IPS DF 4.7 (cell line): ENCODE measurements at regions not wholly inside any gene's neighbourhood (a gene's known extent, or its start where the extent isn't known, plus 50 kb on each side); places are given as distances from the start of the nearest gene placed in this dataset.

Experiments used
- DNase-seq: peaks from one replicate; pipeline ENCODE4 v3.0.0-alpha.2; 2013; ENCODE audit warnings: low spot score; ENCODE audit errors: extremely low read depth

DNA sequence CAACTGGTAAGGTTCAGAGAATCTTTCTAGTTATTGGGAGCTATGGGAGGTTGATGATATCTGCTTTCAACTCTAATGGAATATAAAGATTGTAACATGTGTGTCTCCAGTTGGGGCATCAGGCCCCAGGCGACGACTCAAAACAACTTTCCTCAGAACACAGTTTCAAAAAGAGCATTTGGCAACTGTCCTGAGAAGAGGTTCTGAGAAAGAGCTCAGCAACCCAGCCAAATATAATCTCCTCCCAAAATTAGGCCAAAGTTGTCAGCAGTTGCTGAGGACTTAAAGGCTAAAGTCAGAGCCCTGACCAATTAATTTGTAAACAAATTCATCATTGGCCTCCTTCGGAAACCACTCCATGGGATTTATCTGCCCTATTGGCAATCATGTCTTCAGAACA, 251.1 kb upstream of the NFE2L3 start:
- DNase-seq: no peak

DNA sequence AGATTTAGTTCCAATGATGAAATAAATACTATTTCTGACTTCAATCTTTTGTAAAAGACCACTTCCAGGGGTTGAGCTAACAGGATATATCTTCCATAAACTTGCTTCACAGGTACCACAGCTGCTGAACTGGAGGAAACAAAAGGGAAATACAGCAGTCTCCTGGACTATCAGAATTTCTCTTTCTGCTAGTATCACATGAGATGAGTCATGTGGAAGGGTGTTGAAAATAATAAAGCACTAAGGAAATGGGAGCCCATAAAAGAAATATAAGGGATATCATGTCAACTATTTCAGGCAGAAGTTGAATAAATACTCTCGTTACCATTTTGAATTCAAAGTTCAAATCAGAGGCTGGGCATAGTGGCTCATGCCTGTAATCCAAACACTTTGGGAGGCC, 250.3 kb upstream of the NFE2L3 start:
- no peak for DNase-seq

DNA sequence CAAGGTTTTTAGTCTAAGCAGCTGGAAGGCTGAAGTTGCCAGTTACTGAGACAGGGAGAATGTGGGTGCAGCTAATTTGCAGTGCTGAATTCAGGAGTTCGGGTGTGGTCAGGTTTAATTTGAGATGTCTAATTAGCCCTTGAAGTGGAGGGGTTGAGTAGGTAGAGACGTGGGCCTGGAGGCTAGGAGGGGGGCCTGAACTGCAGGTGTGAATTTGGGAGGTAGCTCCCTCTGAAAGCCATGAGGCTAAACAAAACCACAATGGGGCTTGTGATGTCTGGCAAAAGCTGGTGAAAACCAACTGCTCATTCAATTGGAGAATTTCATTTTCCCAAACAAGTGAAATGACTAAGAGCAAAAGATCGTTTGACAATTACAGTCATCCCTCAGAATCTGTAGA, 246.0 kb upstream of the NFE2L3 start:
- DNase-seq: no peak

DNA sequence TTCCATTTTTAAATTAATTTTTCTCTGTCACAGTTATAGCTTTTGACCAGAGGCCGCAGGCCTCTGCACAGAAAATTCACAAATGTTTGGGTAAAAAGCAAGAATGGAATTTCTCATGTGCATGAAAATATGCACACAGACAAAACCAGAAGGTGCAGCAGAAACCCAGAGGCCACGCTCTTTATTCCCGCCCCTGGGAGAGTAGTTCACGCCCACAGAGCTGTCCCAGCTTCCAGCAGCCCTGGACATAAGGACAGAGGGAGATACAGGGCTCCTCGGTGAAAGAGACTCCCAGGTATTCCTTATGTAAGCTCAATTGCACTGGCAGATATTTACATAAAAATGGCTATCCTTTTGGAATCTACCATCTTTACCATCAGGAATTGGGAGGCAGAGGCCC, 245.2 kb upstream of the NFE2L3 start:
- DNase-seq: no peak

DNA sequence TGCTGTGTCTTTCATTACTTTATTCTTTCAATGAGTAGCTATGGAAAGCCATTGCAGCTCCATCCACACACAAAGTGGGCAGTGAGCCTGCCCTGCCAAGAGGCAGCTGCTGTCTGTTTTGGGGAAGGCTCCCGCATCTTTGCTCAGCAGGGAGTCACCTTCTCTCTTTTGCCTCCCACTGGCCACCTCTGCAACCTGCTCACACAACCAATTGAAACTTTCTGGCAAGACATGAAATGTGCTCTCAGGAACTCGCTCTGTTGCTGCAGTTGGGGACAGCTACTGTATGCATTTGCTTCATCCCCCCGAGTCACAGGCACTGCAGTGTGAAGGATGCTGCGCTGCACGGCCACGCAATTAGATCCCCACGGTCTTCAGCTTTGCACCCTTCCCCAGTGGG, 244.8 kb upstream of the NFE2L3 start:
- DNase-seq: no peak

DNA sequence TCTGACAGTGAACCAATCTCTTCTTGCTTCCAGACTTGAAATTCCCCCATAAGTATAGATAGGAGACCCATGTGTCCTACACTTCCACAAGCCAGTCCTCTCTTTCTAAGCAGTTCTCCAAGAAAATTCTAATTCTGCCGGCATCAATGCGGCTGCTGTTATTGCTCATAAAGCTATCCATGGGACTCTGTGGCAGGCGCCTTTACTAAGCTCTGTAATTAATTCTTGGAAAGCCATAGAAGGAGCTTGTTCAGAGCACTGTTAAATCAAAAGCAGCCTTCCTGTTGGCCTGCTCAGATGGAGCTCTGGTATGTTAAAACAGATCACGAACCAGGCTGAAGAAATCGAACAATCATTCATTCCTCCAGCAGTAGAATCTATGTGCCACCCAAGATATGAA, 244.3 kb upstream of the NFE2L3 start:
- no peak for DNase-seq

DNA sequence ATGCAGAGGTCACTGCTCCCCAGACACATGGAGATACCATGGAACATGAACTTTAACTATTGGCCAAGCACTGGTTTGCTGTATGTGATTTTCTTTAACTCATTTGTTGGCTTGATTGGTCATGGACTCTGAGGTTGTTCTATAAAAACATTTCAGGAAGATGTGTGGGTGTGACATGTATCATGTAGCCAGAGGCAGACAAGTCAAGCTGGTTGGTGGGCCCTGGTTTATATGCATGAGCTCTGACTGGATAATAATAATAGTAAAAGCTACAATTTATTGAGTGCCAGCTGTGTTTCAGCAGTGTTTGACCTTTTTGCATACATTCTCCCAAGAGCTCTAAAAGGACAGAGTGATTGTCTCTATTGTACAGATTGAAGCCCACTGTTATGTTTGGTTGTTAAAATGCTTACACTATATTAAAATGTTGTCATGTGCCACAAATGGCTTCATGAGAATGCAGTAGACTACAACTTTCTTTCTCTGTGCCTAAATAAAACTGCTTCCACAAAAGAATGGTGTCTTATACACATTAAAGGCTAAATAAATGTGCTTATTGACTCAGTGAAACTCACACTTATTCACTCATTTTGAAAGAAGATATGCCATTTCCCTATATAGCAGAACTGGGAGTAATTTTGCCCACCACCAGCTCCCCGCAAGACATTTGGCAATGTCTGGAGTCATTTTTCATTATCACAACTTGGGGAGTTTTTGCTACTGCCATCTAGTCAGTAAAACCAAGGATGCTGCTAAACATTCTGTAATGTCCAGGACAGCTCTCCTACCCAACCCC, 243.6 kb upstream of the NFE2L3 start:
- no peak for DNase-seq

DNA sequence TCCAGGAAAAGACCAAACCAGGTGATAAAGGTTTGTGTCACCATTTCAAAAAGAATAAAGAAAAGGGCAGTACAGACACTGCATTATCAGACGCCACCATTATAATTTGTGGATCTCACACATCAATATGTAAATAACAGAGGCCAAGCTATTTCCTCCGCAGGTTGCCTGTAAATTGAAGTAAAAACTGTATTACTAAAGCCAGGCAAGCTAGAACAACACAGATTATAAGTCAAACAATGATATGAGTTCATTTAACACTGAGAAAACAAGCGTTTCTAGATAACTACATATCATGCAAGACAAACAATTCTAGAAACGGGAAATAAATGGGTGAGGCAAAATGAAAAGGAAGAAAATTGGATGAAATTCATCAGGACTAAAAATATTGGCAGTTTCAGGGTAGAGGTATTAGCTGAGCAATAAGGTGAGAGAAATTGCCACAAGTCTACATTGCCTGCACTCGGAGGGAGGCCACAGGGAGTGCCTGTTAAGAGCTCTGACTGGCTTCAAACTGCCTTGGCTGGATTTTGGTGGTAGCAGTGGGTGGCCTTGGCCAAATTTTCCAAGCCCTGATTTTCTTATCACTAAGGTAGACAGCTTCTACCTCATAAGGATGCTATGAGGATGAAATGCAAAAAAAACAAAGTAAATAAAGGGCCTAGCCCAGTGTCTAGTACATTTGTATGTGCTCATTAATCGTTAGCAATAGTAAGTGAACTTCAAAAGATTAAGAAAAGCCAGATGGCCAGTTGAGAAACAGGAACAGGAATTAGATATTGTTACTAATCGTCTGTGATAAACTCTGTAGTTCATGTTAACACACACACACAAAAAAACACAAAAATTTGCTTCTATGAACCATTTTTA, 240.0 kb upstream of the NFE2L3 start:
- no peak for DNase-seq

DNA sequence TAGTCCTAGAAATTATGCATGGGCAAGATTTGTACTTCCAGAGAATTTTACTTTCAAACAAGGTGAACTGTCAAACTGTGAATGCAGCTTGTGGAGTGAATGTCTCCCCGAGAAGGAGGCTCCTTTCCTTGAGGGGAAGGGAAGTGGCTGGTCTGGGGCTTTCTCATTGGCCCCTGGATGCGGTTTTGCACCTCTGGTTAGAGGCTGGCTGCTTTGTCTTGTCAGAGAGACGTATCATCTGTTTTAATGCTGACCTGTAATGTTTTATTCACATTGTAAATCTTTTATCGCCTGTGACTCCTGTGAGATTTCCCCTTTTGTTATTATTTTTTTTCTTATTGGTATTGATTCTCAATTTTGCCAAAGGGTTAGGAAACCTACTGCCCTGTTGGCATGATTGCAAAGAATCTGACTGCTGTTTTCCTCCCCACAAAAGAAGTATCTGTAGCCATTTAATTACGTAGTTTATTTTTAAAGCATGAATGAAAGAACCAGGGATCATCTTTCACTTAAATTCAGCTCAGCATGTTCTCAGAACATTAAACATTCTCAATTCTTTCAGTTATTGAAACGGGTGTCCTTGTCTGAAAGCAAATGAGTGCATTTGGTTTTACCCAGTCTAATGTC, 238.3 kb upstream of the NFE2L3 start:
- DNase-seq: no peak

DNA sequence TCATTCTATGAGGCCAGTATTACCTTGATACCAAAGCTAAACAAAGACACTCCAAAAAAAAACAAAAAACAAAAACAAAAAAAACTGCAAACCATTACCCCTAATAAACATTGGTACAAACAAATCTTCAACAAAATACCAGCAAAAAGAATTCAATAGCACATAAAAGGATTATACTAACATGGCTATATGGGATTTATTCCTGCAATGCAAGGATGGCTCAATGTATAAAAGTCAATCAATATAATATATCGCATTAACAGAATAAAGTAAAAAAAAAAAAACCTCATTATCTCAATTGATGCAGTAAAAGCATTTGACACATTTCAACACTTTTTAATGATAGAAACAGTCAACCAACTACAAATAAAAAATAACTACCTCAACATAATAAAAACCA, 233.3 kb upstream of the NFE2L3 start:
- DNase-seq: no peak

DNA sequence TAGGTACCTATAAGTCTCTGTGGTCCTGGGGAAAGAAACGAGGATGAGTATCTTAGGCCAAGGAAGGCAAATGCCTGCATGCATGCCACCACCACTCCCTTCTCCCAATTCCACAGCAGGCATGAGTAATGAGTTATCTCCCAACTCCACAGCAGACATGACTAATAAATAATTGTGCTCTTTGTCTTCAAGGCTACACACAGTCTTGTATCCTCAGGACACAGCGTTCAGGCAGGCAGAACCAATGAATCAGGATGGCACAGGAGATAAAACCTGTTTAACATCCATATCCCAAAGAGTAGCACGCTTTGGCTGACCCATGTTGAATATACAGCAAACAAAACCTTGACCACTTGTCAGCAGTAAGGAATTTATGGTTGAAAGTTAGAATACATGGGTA, 229.7 kb upstream of the NFE2L3 start:
- DNase-seq: no peak

DNA sequence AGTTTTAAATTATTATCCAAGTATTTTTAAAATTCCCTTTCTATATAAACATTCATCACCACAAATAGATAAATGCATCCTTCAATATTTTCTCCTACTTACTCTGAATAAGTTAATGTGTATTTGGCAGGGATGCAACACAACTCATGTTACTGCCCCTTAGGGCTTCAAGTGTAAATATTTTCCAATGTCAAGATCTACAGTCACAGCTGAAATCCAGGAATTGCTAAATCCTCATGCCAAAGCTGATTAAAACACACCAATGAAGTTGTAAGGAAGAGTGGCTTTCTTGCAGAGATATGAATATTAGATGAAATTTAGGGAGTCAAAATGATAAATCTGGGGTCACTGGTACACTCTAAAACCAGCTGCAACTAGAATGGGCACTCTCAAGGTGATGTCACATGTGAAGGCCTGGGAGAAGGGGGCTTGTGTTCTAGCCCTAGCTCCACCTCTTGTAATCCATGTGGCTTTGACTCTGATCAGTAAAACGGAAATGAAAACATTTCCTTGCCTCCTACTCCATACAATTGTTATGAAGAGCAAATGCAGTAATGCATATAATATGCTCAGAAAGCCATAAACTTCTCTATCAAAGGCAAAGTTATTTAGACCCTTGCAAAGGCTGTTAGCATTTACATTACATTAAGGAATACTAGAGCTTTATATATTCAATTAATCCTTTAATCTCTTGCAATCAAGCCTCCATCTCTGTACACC, 228.1 kb upstream of the NFE2L3 start:
- no peak for DNase-seq

DNA sequence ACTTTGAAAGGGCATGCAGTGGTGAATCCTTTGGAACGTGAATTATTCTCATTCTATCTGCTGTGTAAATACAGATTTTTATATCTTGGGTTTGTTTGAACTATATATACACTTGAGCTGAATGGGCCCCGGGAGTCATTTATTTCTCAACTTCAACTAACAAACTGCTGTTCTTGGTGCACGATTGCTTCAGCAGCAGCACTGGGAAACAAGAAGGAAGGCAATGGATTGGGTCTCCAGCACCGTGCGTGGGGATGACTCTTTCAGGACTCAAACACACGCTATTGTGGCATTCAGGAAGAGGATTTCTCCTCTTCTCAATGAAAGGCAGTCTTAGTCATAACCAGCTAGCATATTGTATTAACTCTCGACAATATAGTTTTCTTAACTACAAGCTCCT, 226.0 kb upstream of the NFE2L3 start:
- DNase-seq: no peak

DNA sequence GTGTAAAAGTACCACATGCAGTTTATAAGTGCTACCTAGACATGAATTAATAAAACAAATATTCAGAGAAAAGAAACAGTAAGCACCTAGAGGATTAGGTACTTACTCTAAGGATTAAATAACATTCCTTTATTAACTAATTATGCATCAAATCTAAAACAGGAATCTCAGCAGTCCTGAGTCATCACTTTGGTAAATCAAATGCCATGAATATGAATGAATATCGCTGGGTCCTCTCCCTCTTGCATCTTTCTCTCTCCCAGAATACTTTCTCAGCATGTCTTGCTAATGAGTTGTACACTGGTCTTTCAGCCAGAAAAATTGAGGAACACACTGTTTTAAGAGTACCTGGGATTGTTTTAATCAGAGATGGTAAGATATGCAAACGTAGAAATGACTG, 225.5 kb upstream of the NFE2L3 start:
- DNase-seq: no peak

DNA sequence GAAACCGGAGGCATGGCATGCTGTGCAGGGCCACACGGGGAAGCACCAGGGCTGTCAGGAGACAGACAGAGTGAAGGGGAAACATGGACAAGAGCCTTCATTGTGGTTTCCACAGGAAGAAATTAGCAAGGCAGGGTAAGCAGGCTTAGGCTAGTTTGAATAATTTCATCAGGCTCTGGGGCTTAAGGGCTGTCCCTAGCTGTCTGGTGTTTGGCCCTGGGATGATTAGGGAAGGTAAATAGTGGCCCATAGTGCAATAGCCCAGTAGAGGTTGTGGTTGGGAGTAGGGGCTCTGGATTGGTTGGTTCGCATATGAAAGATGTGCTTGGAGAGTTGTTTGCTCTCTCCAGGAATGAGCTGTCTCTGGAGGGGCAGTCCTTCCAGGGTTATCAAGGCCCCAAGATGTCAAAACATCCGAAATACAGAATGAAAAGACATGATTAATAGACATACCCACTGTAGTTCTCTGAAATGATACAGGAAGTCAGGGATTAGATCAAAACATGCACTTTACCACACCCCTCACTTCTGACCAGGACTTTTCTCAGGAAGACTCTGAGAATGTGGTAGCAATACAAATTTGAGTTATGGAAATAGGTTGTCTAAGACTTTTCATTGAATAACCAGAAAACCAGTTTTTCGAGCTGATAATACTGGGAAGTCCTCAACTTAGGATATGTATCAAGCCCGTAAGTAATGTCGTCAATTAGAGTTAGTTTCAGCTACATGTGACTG, 224.9 kb upstream of the NFE2L3 start:
- DNase-seq: no peak

DNA sequence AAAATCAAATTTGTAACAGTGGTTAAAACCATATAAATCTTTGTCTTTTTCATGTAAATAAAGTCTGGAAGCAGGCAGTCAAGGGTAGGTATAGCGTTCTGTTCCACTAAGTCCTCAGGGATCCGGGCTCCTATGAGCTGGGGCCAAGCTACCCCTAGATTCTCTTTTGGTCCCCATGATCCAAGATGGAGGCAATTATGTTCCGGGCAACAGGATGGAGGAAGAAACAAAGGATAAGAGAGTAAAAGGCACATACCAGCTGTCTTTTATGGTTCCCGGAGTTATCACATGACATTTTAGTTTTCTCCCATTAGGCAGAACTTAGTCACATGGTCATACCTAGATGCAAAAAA, 224.4 kb upstream of the NFE2L3 start:
- DNase-seq: no peak

DNA sequence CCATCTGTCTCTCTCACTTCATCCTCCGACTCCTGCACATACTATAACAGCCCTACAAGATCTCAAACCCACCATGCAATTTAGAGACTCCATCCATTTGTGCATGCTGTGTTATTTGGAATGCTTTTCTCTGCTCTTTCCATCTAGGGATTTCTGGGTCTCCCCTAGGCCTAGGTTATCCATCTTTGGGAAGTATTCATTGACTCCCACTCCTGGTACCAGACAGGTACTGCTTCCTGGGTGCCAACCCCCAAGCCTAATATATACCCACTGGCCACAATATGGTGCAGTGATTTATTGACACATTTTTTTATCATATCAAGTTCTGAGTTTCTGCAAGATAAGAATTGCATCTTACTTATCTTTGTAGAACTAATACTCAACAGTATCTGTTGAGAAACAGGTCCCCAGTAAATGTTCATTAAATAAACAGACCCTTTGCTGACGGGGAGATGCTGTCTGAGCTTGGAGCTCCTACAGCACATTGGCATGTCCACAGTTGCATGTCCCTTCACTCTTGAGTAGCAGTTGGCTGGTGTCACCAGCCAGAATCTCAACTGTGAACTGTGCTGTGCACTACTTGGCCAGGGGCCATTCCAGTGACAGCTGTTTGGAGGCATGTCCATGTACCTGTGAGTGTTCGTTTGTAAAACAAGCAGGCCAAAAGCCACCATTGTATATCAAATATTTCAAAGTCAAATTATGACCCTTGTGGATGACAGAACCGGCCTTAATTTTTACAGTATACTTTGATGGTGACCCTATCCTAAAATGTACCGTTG, 223.3 kb upstream of the NFE2L3 start:
- no peak for DNase-seq

DNA sequence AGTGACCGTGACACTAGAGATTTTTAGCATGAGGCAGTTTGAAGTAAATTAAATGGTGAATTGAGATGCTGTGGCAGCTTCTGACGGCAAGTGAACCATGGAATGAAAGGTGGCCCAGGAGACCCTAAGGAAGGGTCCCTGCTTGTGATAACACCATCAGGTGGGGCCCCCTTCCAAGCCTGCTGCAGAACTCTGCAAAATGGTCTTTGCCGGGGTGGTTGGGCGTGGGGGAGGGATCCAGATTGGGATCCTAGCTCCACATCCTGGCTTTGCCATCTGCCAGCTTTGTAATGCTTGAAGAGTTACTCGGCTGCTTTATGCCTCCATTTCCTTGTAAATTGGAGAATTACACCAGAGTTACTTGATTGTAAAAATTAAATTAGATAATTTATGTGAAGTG, 222.6 kb upstream of the NFE2L3 start:
- no peak for DNase-seq

DNA sequence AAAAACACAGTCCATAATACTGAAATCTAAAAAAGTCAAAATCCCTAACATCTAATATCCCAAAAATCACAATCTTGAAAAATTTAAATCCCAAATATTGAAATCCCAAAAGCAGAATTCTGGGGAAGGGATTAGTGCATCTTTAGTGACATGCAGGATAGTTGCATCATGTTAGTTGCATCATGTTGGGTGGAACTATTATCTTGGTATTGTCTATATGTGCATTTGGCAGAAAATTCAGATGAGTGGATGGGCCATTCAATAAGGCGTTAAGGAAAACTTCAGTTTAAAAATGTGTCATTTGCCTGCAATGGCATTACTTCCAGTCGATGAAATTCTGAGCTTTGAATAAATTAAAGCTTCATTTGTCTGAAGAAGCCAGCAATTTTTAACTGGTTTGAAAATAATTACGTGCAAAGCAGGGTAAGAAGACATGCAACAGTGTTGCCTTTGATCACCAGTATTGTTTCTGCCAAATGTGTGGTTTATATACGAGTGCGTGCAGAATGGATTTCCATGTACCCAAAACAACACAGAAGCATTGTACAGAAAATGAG, 221.4 kb upstream of the NFE2L3 start:
- no peak for DNase-seq

DNA sequence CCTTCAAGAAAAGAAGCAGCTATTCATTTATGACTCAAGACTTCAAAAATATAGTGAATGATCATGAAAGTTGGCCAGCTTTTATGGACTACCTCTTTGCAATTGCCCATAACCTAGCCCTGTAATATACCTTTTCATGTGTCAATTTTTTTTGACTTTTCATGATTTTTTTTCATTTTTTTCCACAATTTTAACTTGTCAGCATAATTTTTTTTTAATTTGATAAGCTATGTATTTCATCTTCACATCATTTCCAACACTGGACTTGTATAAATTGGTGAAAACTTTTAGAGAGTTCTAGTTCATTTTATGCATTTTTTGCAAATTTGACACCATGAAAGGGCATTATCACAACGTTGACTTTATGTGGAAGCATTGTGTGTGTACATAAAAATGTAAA, 220.8 kb upstream of the NFE2L3 start:
- no peak for DNase-seq
